Panc1 (cell line): ENCODE measurements at regions not wholly inside any gene's neighbourhood (a gene's known extent, or its start where the extent isn't known, plus 50 kb on each side); places are given as distances from the start of the nearest gene placed in this dataset.

Source experiments
- CTCF ChIP-seq: fragments of 450-650 bp; IDR thresholded peaks from 2 replicates; pipeline ENCODE4 v1.5.1; 2017; ENCODE audit warnings: mild to moderate bottlenecking
- POLR2AphosphoS5 ChIP-seq: IDR thresholded peaks from 2 replicates; pipeline ENCODE4 v1.6.1; 2012; ENCODE audit warnings: mild to moderate bottlenecking, low read depth, low read length, moderate library complexity
- REST ChIP-seq, 2 experiments: IDR thresholded peaks; 2 replicates each; pipeline ENCODE4 v1.6.1; 2011 to 2012; ENCODE audit warnings: low read depth in 2 of 2, control low read depth in 1 of 2, low read length in 1 of 2, mild to moderate bottlenecking in 1 of 2, moderate library complexity in 1 of 2; ENCODE audit not compliant: insufficient read depth in 1 of 2
- SIN3A ChIP-seq: IDR thresholded peaks from 2 replicates; pipeline ENCODE4 v1.6.1; 2012; ENCODE audit warnings: low read depth, mild to moderate bottlenecking, low read length, moderate library complexity, borderline replicate concordance; ENCODE audit not compliant: insufficient read depth
- TCF7L2 ChIP-seq: IDR thresholded peaks from 2 replicates; pipeline ENCODE4 v1.6.1; 2011; ENCODE audit warnings: mild to moderate bottlenecking, low read depth, low read length, inconsistent platforms

GRCh38 chr2:138184428-138184827 lies 220.2 kb downstream of the HNMT start:
- TF ChIP-seq POLR2AphosphoS5 = no peak
- no peak for TF ChIP-seq CTCF
- TF ChIP-seq SIN3A = no peak
- TF ChIP-seq REST (IDR thresholded peaks at IDR 0.05; ENCODE audit: insufficient read depth in 1 of 2, low read depth in 2 of 2, low read length in 1 of 2) = no peak
- TF ChIP-seq TCF7L2 = no peak
